HCT116 (cell line): ENCODE measurements at regions not wholly inside any gene's neighbourhood (a gene's known extent, or its start where the extent isn't known, plus 50 kb on each side); places are given as distances from the start of the nearest gene placed in this dataset.

Experiments
- ATAC-seq: fragments of 200-7000 bp; cut with Tn5 transposase; 2 replicates; pipeline ENCODE4 v1.9.1; 2020; ENCODE audit warnings: mild to moderate bottlenecking, moderate library complexity
- BruUV-seq: library from RNA; stranded (reverse); fragments of 400-500 nt; replicated peaks from 2 replicates; lab custom pipeline; 2021; lab: Mats Ljungman, UMichigan
- CTCF ChIA-PET: fragments of 300-600 bp; sonication (Branson Sonifier 250); formaldehyde crosslinking; loops from one replicate; lab custom pipeline; 2021; ENCODE audit warnings: antibody characterized with exemption; lab: Charles Lee
- POLR2A ChIA-PET: fragments of 300-600, 350-600 bp; sonication (Branson Sonifier 250); formaldehyde crosslinking; loops from one replicate; lab custom pipeline; 2021; ENCODE audit warnings: antibody characterized with exemption; lab: Charles Lee
- RAD21 ChIA-PET, 2 experiments: fragments of 300-600 bp; sonication (Branson Sonifier 250); formaldehyde crosslinking; loops; one replicate each; lab custom pipeline; 2023; ENCODE audit warnings: low total read pairs in 2 of 2; ENCODE audit not compliant: uncharacterized antibody in 2 of 2, unreplicated experiment in 2 of 2, low non-redundant PET in 1 of 2; lab: Charles Lee
- DNase-seq: peaks from one replicate; pipeline ENCODE4 v3.0.0-alpha.2; 2010; ENCODE audit warnings: low read depth, low spot score
- H2AFZ ChIP-seq: fragments of 200-600 bp; shearing (Covaris generic), sonication (generic); 2 replicates; pipeline ENCODE4 v1.6.1; 2017; ENCODE audit warnings: low read depth, mixed run types, mixed read lengths, antibody characterized with exemption, low read length; ENCODE audit not compliant: poor library complexity, severe bottlenecking
- H3K27ac ChIP-seq: 2 replicates; pipeline ENCODE4 v1.5.1; 2012; ENCODE audit warnings: low read depth, low read length
- H3K27me3 ChIP-seq: fragments of 200-600 bp; sonication (generic); 2 replicates; pipeline ENCODE4 v1.6.1; 2016; ENCODE audit warnings: mixed run types, low read length, mixed read lengths; ENCODE audit not compliant: insufficient read depth
- H3K36me3 ChIP-seq, 2 experiments: fragments of 200-500 bp in 1 of 2; fragments of 200-600 bp in 1 of 2; sonication (Bioruptor generic) in 1 of 2; sonication (generic) in 1 of 2; 2 replicates each; pipeline versions ENCODE4 v1.5.1 to v1.6.1; 2014 to 2016; ENCODE audit warnings: low read length in 2 of 2, inconsistent platforms in 1 of 2, mixed read lengths in 1 of 2, mixed run types in 1 of 2; ENCODE audit not compliant: insufficient read depth in 2 of 2, control insufficient read depth in 1 of 2
- H3K4me1 ChIP-seq, 2 experiments: fragments of 200-600 bp in 1 of 2; sonication (generic) in 1 of 2; 2 replicates each; pipeline versions ENCODE4 v1.5.1 to v1.6.1; 2012 to 2017; ENCODE audit warnings: low read length in 2 of 2, inconsistent platforms in 1 of 2, mild to moderate bottlenecking in 1 of 2, mixed read lengths in 1 of 2, mixed run types in 1 of 2, moderate library complexity in 1 of 2; ENCODE audit not compliant: insufficient read depth in 2 of 2, control insufficient read depth in 1 of 2
- H3K4me2 ChIP-seq: fragments of 200-600 bp; sonication (generic); 2 replicates; pipeline ENCODE4 v1.6.1; 2017; ENCODE audit warnings: mixed run types, low read length, mixed read lengths
- H3K4me3 ChIP-seq, 2 experiments: fragments of 200-600 bp in 1 of 2; sonication (generic) in 1 of 2; replicated peaks in 1 of 2; 2 replicates each; pipeline ENCODE4 v1.5.1; 2011 to 2016; ENCODE audit warnings: low read length in 2 of 2, control low read depth in 1 of 2, low read depth in 1 of 2, mild to moderate bottlenecking in 1 of 2, mixed read lengths in 1 of 2, mixed run types in 1 of 2
- H3K79me2 ChIP-seq: fragments of 200-600 bp; sonication (generic); 2 replicates; pipeline ENCODE4 v1.6.1; 2017; ENCODE audit warnings: mild to moderate bottlenecking, mixed run types, low read length, moderate library complexity, mixed read lengths; ENCODE audit not compliant: insufficient read depth
- H3K9ac ChIP-seq: fragments of 200-600 bp; sonication (generic); 2 replicates; pipeline ENCODE4 v1.6.1; 2016; ENCODE audit warnings: low read length, mixed read lengths
- H3K9me2 ChIP-seq: fragments of 200-600 bp; sonication (generic), shearing (Covaris generic); 2 replicates; pipeline ENCODE4 v1.6.1; 2017; ENCODE audit warnings: mixed run types, mild to moderate bottlenecking, moderate library complexity; ENCODE audit not compliant: insufficient read depth
- H3K9me3 ChIP-seq, 2 experiments: fragments of 200-500 bp in 1 of 2; fragments of 200-600 bp in 1 of 2; sonication (Bioruptor generic) in 1 of 2; sonication (generic) in 1 of 2; 2 replicates each; pipeline ENCODE4 v1.6.1; 2014 to 2017; ENCODE audit warnings: low read length in 2 of 2, mixed read lengths in 2 of 2, inconsistent platforms in 1 of 2, low read depth in 1 of 2, mild to moderate bottlenecking in 1 of 2, mixed run types in 1 of 2, moderate library complexity in 1 of 2; ENCODE audit not compliant: control insufficient read depth in 1 of 2, insufficient read depth in 1 of 2
- H4K20me1 ChIP-seq: fragments of 200-600 bp; sonication (generic), shearing (Covaris generic); 2 replicates; pipeline ENCODE4 v1.6.1; 2017; ENCODE audit warnings: mixed run types, mild to moderate bottlenecking, moderate library complexity; ENCODE audit not compliant: insufficient read depth
- CEBPB ChIP-seq: IDR thresholded peaks from 2 replicates; pipeline ENCODE4 v1.6.1; 2012; ENCODE audit warnings: low read depth
- EGR1 ChIP-seq: IDR thresholded peaks from 2 replicates; pipeline ENCODE4 v1.6.1; 2012; ENCODE audit warnings: low read depth
- EZH2 ChIP-seq: fragments of 200-600 bp; sonication (generic); IDR thresholded peaks from 2 replicates; pipeline ENCODE4 v1.6.1; 2017; ENCODE audit warnings: antibody characterized with exemption, mixed run types
- JUND ChIP-seq: IDR thresholded peaks from 2 replicates; pipeline ENCODE4 v1.6.1; 2012
- POLR2AphosphoS5 ChIP-seq: IDR thresholded peaks from 2 replicates; pipeline ENCODE4 v1.6.1; 2011; ENCODE audit warnings: mild to moderate bottlenecking, low read depth, low read length, moderate library complexity
- RAD21 ChIP-seq: IDR thresholded peaks from 2 replicates; pipeline ENCODE4 v1.6.1; 2012; ENCODE audit warnings: low read depth, mild to moderate bottlenecking
- SP1 ChIP-seq: IDR thresholded peaks from 2 replicates; pipeline ENCODE4 v1.6.1; 2012; ENCODE audit warnings: low read depth
- ZBTB33 ChIP-seq: IDR thresholded peaks from 2 replicates; pipeline ENCODE4 v1.6.1; 2011; ENCODE audit warnings: mild to moderate bottlenecking, low read length, moderate library complexity; ENCODE audit not compliant: insufficient replicate concordance; ENCODE audit errors: extremely low read depth
- ZFX ChIP-seq: fragments of 450-650 bp; IDR thresholded peaks from 2 replicates; pipeline ENCODE4 v1.6.1; 2017
- intact Hi-C: fragments of 100-400 bp; cut with micrococcal nuclease; formaldehyde crosslinking; loops from 2 replicates; pipeline ENCODE4 v1.10.0; 2022

- TF ChIP-seq ZBTB33, result no peak
- TF ChIP-seq POLR2AphosphoS5, result no peak
- no peak overlapping the region for H2AFZ ChIP-seq
- H3K4me1 ChIP-seq, result peaks cover 0 to 9% of the 10 kb centered on the region in 2 experiments; a peak in 1 of 4 replicates
- no TSS peak for BruUV-seq
- H3K9ac ChIP-seq, result no peak overlapping the region
- no peaks in the 10 kb centered on the region for H3K9me3 ChIP-seq
- no peak for ATAC-seq
- ChIA-PET RAD21 (no interaction called here), POLR2A (interaction anchor here (1.7 kb wide), 1 partner anchor 9 kb away, joined by 4 read pairs; no protein-coding TSS in a partner anchor), CTCF (interaction anchor here (1.9 kb wide), 1 partner anchor 9 kb away, joined by 12 read pairs; no protein-coding TSS in a partner anchor)
- no peak for DNase-seq
- H3K27me3 ChIP-seq, result no peaks in the 10 kb centered on the region
- 0 out of 2 replicates have a peak overlapping the region, but pooled peaks have one; percentile 13 for H3K4me2 ChIP-seq
- H3K9me2 ChIP-seq, result no peaks in the 10 kb centered on the region
- intact Hi-C loops, result no loop called here
- no peaks in the 10 kb centered on the region for H3K36me3 ChIP-seq
- no peak overlapping the region for H3K27ac ChIP-seq
- no peaks in the 10 kb centered on the region for H4K20me1 ChIP-seq
- H3K4me3 ChIP-seq, result no peak overlapping the region
- no peaks in the 10 kb centered on the region for H3K79me2 ChIP-seq
Observed at GRCh38 chr15:77552066-77552465, 80.6 kb downstream of the LINGO1 start.

- no peak overlapping the region for H3K4me3 ChIP-seq
- no peaks in the 10 kb centered on the region for H3K79me2 ChIP-seq
- no peak overlapping the region for H3K27ac ChIP-seq
- DNase-seq, result no peak
- no peaks in the 10 kb centered on the region for H3K9me2 ChIP-seq
- no peak overlapping the region for H3K9ac ChIP-seq
- H3K4me2 ChIP-seq, result no peak overlapping the region
- CTCF ChIA-PET, result interaction anchor here (1.9 kb wide), 1 partner anchor 8 kb away, joined by 12 read pairs; no protein-coding TSS in a partner anchor
- no peak overlapping the region for H2AFZ ChIP-seq
- H4K20me1 ChIP-seq, result no peaks in the 10 kb centered on the region
- H3K36me3 ChIP-seq, result no peaks in the 10 kb centered on the region
- intact Hi-C loops, result no loop called here
- TF ChIP-seq SP1 (no peak), ZFX (peak; percentile 27; the same call in 1 of the 2 replicates), JUND (no peak), EZH2 (no peak), RAD21 (no peak), CEBPB (no peak), POLR2AphosphoS5 (no peak), EGR1 (no peak)
- H3K9me3 ChIP-seq, result no peaks in the 10 kb centered on the region
- RAD21 ChIA-PET, result no interaction called here
- peaks cover 0 to 19% of the 10 kb centered on the region in 2 experiments; a peak in 2 of 4 replicates for H3K4me1 ChIP-seq
- no TSS peak for BruUV-seq
- H3K27me3 ChIP-seq, result no peaks in the 10 kb centered on the region
- ATAC-seq, result no peak
- POLR2A ChIA-PET, result no interaction called here
Observed at GRCh38 chr15:77550301-77551251, 82.1 kb downstream of the LINGO1 start.
